DND-41 (cell line): ENCODE measurements at regions not wholly inside any gene's neighbourhood (a gene's known extent, or its start where the extent isn't known, plus 50 kb on each side); places are given as distances from the start of the nearest gene placed in this dataset.

Experiments
- EZH2 ChIP-seq: IDR thresholded peaks from 3 replicates; pipeline ENCODE4 v1.6.1; 2012; ENCODE audit warnings: borderline replicate concordance, low read depth, mild to moderate bottlenecking, moderate library complexity, low read length, inconsistent platforms; ENCODE audit not compliant: severe bottlenecking
- TF ChIP-seq, protein P1 (sequence below): IDR thresholded peaks from 2 replicates; pipeline ENCODE4 v1.5.1; 2012; ENCODE audit warnings: borderline replicate concordance, low read length, moderate library complexity, mild to moderate bottlenecking; ENCODE audit not compliant: poor library complexity, severe bottlenecking; ENCODE audit errors: extremely low read depth

- TF ChIP-seq, protein P1, sequence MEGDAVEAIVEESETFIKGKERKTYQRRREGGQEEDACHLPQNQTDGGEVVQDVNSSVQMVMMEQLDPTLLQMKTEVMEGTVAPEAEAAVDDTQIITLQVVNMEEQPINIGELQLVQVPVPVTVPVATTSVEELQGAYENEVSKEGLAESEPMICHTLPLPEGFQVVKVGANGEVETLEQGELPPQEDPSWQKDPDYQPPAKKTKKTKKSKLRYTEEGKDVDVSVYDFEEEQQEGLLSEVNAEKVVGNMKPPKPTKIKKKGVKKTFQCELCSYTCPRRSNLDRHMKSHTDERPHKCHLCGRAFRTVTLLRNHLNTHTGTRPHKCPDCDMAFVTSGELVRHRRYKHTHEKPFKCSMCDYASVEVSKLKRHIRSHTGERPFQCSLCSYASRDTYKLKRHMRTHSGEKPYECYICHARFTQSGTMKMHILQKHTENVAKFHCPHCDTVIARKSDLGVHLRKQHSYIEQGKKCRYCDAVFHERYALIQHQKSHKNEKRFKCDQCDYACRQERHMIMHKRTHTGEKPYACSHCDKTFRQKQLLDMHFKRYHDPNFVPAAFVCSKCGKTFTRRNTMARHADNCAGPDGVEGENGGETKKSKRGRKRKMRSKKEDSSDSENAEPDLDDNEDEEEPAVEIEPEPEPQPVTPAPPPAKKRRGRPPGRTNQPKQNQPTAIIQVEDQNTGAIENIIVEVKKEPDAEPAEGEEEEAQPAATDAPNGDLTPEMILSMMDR, result no peak
- TF ChIP-seq EZH2, result no peak
Measured at GRCh38 chr10:44685747-44686146, 225.4 kb upstream of the TMEM72 start.
